GM12864 (cell line): ENCODE measurements at regions not wholly inside any gene's neighbourhood (a gene's known extent, or its start where the extent isn't known, plus 50 kb on each side); places are given as distances from the start of the nearest gene placed in this dataset.

ENCODE experiments used
- DNase-seq: peaks from one replicate; pipeline ENCODE4 v3.0.0-alpha.2; 2011; ENCODE audit warnings: low read depth
- H3K4me3 ChIP-seq: 2 replicates; pipeline ENCODE4 v1.5.1; 2011; ENCODE audit warnings: mild to moderate bottlenecking, low read depth, low read length, control low read depth
- CTCF ChIP-seq: IDR thresholded peaks from 2 replicates; pipeline ENCODE4 v1.5.1; 2011; ENCODE audit warnings: low read depth, mild to moderate bottlenecking, moderate library complexity, low read length, control low read depth, inconsistent platforms; ENCODE audit errors: missing control alignments

DNA sequence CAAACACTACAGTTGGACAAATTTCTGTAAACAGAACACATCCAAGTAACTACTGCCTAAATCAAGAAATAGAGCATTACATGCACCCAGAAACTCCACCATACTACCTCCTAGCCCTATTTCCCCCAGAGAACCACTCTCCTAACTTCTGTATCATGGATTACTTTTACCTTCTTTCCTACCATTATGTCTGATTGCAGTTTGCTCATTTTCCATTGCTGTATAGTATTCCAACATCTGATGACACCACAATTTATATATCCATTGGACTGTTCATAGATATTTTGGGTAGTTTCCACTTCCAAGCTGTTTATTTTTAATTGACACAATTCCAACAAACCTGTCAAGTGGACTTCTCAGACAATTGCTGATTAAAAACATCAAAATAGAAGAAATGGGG lies 271.1 kb downstream of the CDC5L start:
- TF ChIP-seq CTCF: no peak
- DNase-seq: no peak
- H3K4me3 ChIP-seq: no peak overlapping the region

DNA sequence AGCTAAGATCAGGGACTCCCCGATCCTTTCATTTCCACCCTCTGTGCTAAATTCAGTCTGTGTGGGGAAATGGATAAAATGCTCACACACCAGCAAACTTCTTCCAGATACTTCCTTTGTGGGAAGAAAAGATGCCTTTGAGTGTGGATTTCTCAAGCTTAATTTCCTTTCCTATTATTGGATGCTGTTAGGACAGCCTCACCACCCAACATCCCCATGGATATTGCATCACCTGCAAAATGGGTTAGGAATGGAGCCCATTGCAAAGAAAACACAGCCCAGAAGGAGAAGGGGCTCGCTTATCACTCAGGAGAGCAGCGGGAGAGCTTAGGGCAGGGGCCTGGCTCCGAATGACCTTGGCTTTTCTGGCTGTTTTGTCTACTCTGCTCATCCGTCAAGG lies 272.2 kb downstream of the CDC5L start:
- no peak for TF ChIP-seq CTCF
- DNase-seq: no peak

DNA sequence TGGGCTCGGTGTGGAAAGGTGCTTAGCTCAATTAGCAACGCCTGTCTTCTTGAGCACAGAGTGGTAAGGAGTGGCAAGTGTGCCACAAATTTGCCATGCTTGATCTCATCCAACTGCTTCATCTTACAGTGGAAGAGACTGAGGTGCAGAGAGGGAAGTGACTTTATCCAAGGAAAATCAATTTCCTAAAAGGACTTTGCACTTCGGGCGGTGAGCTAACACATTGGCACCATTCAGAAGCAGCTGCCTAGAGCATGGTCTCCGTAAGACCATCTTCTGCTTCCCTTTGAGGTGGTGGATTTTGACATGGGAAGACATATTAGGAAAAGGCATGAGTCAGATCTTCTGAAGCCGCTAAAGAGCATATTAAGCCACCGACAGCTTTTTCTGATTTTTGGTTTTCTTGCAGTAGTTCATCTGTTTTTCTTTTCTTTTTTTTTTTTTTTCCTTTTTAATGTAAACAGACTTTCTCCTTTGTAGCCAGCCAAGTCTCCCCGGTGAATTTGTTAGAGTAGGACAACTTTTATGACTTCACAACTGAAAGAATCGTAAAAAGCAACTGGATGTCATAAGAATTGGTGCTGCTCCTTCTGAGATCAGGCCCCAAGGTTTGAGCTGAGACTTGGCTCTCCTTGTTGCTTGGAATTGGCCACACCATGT lies 273.2 kb downstream of the CDC5L start:
- no peak for DNase-seq
- no peak for TF ChIP-seq CTCF
- H3K4me3 ChIP-seq: no peak overlapping the region

More for the DNA sequence above, 272.2 kb downstream of the CDC5L start:
- no peak overlapping the region for H3K4me3 ChIP-seq

GRCh38 chr6:44661221-44662008 lies 273.9 kb downstream of the CDC5L start:
- TF ChIP-seq CTCF: no peak
- DNase-seq: no peak
- H3K4me3 ChIP-seq: no peak overlapping the region

- DNase-seq: no peak
- TF ChIP-seq CTCF: no peak
These were observed 275.1 kb downstream of the CDC5L start for GRCh38 chr6:44662461-44663121.

DNA sequence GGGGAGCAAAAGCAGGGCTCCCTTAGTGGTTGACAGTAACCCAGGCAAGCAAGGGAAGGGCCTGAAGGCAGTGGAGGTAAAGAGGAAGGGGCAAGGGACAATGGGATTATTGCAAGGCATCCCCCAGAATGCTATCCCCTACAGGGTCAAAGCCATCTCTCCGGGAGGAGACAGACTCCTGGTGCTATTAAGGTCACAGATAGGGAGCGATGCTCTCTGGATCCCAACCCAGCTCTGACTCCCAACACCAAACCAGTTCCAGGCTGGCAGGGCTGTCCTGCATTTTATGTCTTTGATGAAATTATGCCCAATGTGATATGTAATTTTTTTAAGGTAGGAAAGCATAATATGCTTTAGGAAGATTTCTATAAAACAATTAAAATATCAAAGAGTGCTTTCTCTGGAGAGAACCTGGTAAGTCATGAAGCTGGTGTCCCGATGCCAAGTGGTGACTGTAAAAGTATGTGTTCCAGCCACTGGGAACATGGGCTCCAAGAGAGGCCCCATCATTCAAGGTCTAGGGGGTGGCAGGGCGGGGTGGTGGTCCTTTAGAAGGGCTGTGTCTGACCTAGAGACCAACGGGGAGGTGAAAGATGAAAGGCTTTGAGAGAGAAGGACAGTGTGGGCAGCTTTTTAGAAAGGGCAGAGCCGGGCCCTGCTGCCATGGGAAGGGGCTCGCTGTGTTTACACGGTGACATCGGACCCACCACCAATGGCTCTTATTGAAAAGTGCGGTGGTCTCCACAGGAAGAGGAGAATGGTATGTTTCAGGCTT lies 276.5 kb downstream of the CDC5L start:
- H3K4me3 ChIP-seq: no peak overlapping the region
- no peak for TF ChIP-seq CTCF
- DNase-seq: no peak

More at GRCh38 chr6:44662461-44663121, 275.1 kb downstream of the CDC5L start:
- no peak overlapping the region for H3K4me3 ChIP-seq
